MM.1S (cell line): ENCODE measurements at regions not wholly inside any gene's neighbourhood (a gene's known extent, or its start where the extent isn't known, plus 50 kb on each side); places are given as distances from the start of the nearest gene placed in this dataset.

Source experiments
- EZH2 ChIP-seq: fragments of 300-600 bp; sonication (generic); optimal IDR thresholded peaks from 2 replicates; pipeline ENCODE3; 2017; ENCODE audit warnings: low read depth, mild to moderate bottlenecking, antibody characterized with exemption, low read length, mixed read lengths
- EZH2phosphoT487 ChIP-seq: fragments of 300-600 bp; sonication (generic); IDR thresholded peaks from 2 replicates; pipeline ENCODE4 v1.6.1; 2018; ENCODE audit warnings: antibody characterized with exemption, low read length
- TF ChIP-seq, protein P1 (sequence below): fragments of 300-600 bp; sonication (generic); IDR thresholded peaks from 2 replicates; pipeline ENCODE4 v1.5.1; 2016; ENCODE audit warnings: antibody characterized with exemption, low read length, mixed read lengths

DNA sequence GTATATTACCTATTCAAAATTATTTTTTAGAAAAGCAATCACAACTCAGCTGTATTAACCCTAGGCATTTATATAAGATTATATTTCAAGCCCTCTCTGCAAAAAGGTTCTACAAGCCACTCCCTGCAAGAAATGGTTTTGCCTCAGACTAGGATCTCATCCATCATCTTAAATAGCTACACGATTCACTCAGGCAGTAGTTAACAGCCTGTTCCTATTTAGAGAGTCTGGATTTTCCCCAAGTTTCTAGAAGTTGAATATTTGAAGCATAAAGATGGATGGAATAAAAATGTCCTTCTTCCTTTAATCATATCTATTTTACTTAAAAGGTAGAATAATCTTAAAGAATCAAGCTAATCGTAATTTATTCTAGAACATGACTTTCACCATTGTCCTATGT is 167.1 kb upstream of the STK17B start:
- no peak for TF ChIP-seq EZH2phosphoT487
- TF ChIP-seq, protein P1, sequence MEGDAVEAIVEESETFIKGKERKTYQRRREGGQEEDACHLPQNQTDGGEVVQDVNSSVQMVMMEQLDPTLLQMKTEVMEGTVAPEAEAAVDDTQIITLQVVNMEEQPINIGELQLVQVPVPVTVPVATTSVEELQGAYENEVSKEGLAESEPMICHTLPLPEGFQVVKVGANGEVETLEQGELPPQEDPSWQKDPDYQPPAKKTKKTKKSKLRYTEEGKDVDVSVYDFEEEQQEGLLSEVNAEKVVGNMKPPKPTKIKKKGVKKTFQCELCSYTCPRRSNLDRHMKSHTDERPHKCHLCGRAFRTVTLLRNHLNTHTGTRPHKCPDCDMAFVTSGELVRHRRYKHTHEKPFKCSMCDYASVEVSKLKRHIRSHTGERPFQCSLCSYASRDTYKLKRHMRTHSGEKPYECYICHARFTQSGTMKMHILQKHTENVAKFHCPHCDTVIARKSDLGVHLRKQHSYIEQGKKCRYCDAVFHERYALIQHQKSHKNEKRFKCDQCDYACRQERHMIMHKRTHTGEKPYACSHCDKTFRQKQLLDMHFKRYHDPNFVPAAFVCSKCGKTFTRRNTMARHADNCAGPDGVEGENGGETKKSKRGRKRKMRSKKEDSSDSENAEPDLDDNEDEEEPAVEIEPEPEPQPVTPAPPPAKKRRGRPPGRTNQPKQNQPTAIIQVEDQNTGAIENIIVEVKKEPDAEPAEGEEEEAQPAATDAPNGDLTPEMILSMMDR, result no peak
- TF ChIP-seq EZH2, result no peak
